OCI-LY7 (cell line): ENCODE measurements at regions not wholly inside any gene's neighbourhood (a gene's known extent, or its start where the extent isn't known, plus 50 kb on each side); places are given as distances from the start of the nearest gene placed in this dataset.

Experiments
- BruUV-seq: library from RNA; stranded (reverse); fragments of 400-500 nt; replicated peaks from 2 replicates; lab custom pipeline; 2021; lab: Mats Ljungman, UMichigan
- CTCF ChIA-PET: fragments of 300-600 bp; sonication (Branson Sonifier 250); formaldehyde crosslinking; loops from one replicate; lab custom pipeline; 2022; ENCODE audit warnings: antibody characterized with exemption; ENCODE audit not compliant: unreplicated experiment; lab: Charles Lee
- POLR2A ChIA-PET: fragments of 300-600 bp; sonication (Branson Sonifier 250); formaldehyde crosslinking; loops from one replicate; lab custom pipeline; 2022; ENCODE audit warnings: antibody characterized with exemption; lab: Charles Lee
- DNase-seq: peaks from one replicate; pipeline ENCODE4 v3.0.0-alpha.2; 2015; ENCODE audit warnings: low spot score
- H2AFZ ChIP-seq: fragments of 200-600 bp; sonication (generic), shearing (Covaris generic); 2 replicates; pipeline ENCODE4 v1.6.1; 2014; ENCODE audit warnings: mild to moderate bottlenecking, antibody characterized with exemption, low read length, moderate library complexity
- H3K27ac ChIP-seq: fragments of 200-600 bp; sonication (generic); 2 replicates; pipeline ENCODE4 v1.5.1; 2014; ENCODE audit warnings: mixed run types, low read depth, mild to moderate bottlenecking, moderate library complexity, low read length, inconsistent platforms; ENCODE audit not compliant: poor library complexity, severe bottlenecking
- H3K36me3 ChIP-seq: fragments of 200-600 bp; sonication (generic); 2 replicates; pipeline ENCODE4 v1.6.1; 2014; ENCODE audit warnings: mild to moderate bottlenecking, antibody characterized with exemption, low read length, moderate library complexity, mixed read lengths; ENCODE audit not compliant: insufficient read depth
- H3K4me1 ChIP-seq: fragments of 200-600 bp; sonication (generic); 2 replicates; pipeline ENCODE4 v1.5.1; 2014; ENCODE audit warnings: mild to moderate bottlenecking, low read length; ENCODE audit not compliant: insufficient read depth, poor library complexity, severe bottlenecking
- H3K4me2 ChIP-seq: fragments of 200-600 bp; sonication (generic); 2 replicates; pipeline ENCODE4 v1.6.1; 2014; ENCODE audit warnings: mild to moderate bottlenecking, low read length
- H3K4me3 ChIP-seq: fragments of 200-600 bp; sonication (generic); 2 replicates; pipeline ENCODE4 v1.5.1; 2014; ENCODE audit warnings: mild to moderate bottlenecking, low read depth, low read length; ENCODE audit not compliant: poor library complexity, severe bottlenecking
- H3K79me2 ChIP-seq: fragments of 200-600 bp; sonication (generic); 2 replicates; pipeline ENCODE4 v1.6.1; 2016; ENCODE audit warnings: low read depth, mild to moderate bottlenecking, low read length, moderate library complexity, mixed read lengths; ENCODE audit not compliant: insufficient read depth
- H3K9me2 ChIP-seq: fragments of 200-600 bp; sonication (generic); 2 replicates; pipeline ENCODE4 v1.6.1; 2016; ENCODE audit warnings: mild to moderate bottlenecking, low read length, mixed read lengths; ENCODE audit not compliant: insufficient read depth
- H3K9me3 ChIP-seq: fragments of 200-600 bp; sonication (generic); 2 replicates; pipeline ENCODE4 v1.6.1; 2014; ENCODE audit warnings: mild to moderate bottlenecking, mixed run types, low read length, mixed read lengths
- H4K20me1 ChIP-seq: fragments of 200-600 bp; sonication (generic); 2 replicates; pipeline ENCODE4 v1.6.1; 2014; ENCODE audit warnings: mild to moderate bottlenecking, antibody characterized with exemption, low read length, moderate library complexity, mixed read lengths; ENCODE audit not compliant: insufficient read depth
- CTCF ChIP-seq: fragments of 200-600 bp; sonication (generic); conservative IDR thresholded peaks from 2 replicates; pipeline ENCODE4 v1.5.1; 2014; ENCODE audit warnings: mild to moderate bottlenecking, antibody characterized with exemption, low read length, moderate library complexity, mixed read lengths
- EZH2phosphoT487 ChIP-seq: fragments of 200-600 bp; sonication (generic); IDR thresholded peaks from 2 replicates; pipeline ENCODE4 v1.6.1; 2018; ENCODE audit warnings: low read depth, borderline replicate concordance, mild to moderate bottlenecking, mixed run types, antibody characterized with exemption, low read length, moderate library complexity, mixed read lengths
- intact Hi-C: fragments of 100-400 bp; cut with micrococcal nuclease; formaldehyde crosslinking; loops from one replicate; pipeline ENCODE4 v1.10.0; 2022; ENCODE audit not compliant: unreplicated experiment

- BruUV-seq: no TSS peak
- ChIA-PET POLR2A (interaction anchor here (0.5 to 5.4 kb wide), 11 partner anchors 8 to 828 kb away, joined by 3 to 42 read pairs (median 4); no protein-coding TSS in a partner anchor), CTCF (interaction anchor here (0.7 kb wide), 1 partner anchor 13 kb away, joined by 5 read pairs; no protein-coding TSS in a partner anchor)
- Histone ChIP-seq H3K9me2 (no peaks in the 10 kb centered on the region), H3K9me3 (no peaks in the 10 kb centered on the region), H3K4me3 (peak overlapping the region; percentile 49), H3K27ac (no peak overlapping the region), H3K79me2 (no peaks in the 10 kb centered on the region), H3K4me1 (peaks cover 38% of the 10 kb centered on the region), H4K20me1 (no peaks in the 10 kb centered on the region), H3K4me2 (peak overlapping the region; percentile 78), H3K36me3 (no peaks in the 10 kb centered on the region), H2AFZ (no peak overlapping the region; the same call in 1 of the 2 replicates)
- DNase-seq: no peak
- intact Hi-C loops: no loop called here
- TF ChIP-seq EZH2phosphoT487 (no peak), CTCF (no peak)
Observed at GRCh38 chr14:65193916-65194590, 91.7 kb upstream of the MAX start.

DNA sequence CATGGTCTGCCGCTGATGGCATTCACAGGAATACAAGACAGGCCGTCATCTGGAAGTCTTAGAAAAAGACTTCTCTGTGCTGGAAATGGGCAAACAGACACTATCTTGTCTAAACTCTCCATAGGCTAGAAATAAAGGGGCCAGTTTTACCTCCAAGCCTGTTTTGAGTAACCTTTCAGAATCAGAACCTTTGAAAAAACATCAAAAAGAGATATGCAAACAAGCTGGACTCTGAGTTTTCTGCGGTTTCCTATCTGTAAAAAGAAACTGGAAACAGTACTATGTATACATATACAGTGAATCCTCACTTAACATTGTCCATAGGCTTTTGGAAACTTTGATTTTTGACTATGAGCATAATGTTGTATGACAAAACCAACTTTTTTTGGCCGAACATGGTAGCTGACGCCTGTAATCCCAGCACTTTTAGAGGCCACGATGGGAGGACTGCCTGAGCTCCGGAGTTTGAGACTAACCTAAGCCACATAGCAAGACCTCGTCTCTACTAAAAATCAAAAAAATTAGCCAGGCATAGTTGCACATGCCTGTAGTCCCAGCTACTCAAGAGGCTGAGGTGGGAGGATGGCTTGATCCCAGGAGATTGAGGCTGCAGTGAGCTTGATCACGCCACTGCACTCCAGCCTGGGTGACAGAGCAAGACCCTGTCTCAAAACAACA lies 92.9 kb upstream of the MAX start:
- Histone ChIP-seq H3K27ac (peak overlapping the region; percentile 2), H3K4me3 (peak overlapping the region; percentile 49), H3K4me2 (peak overlapping the region; percentile 78), H3K9me3 (no peaks in the 10 kb centered on the region), H3K9me2 (no peaks in the 10 kb centered on the region), H3K4me1 (peaks cover 38% of the 10 kb centered on the region), H3K79me2 (no peaks in the 10 kb centered on the region), H3K36me3 (no peaks in the 10 kb centered on the region), H4K20me1 (no peaks in the 10 kb centered on the region), H2AFZ (peak overlapping the region; percentile 75; the same call in 1 of the 2 replicates)
- no TSS peak for BruUV-seq
- ChIA-PET POLR2A (interaction anchor here (0.6 to 5.4 kb wide), 13 partner anchors 8 to 230 kb away, joined by 3 to 42 read pairs (median 4); no protein-coding TSS in a partner anchor), CTCF (interaction anchor here (0.7 to 0.9 kb wide), 2 partner anchors 14 to 176 kb away, joined by 4 to 5 read pairs; no protein-coding TSS in a partner anchor)
- peak; percentile 64 for DNase-seq
- TF ChIP-seq CTCF: no peak
- TF ChIP-seq EZH2phosphoT487: no peak
- intact Hi-C loops: no loop called here
